ENCODE measurements at regions not wholly inside any gene's neighbourhood (a gene's known extent, or its start where the extent isn't known, plus 50 kb on each side); places are given as distances from the start of the nearest gene placed in this dataset.
A peak's percentile ranks its signal among the peaks of the same experiment; 100 is the strongest.

- no peak overlapping the region for H3K4me2 ChIP-seq (ENCODE audit: insufficient read depth, low read length)
- no peaks in the 10 kb centered on the region for H4K20me1 ChIP-seq (ENCODE audit: insufficient read depth, low read length)
- no peak overlapping the region for H3K27ac ChIP-seq (ENCODE audit: low read depth, low read length)
- no peaks in the 10 kb centered on the region for H3K27me3 ChIP-seq (ENCODE audit: insufficient read depth, low read length)
- peaks cover 8% of the 10 kb centered on the region for H3K4me1 ChIP-seq (ENCODE audit: insufficient read depth, low read length)
- H3K36me3 ChIP-seq (ENCODE audit: insufficient read depth, low read length), result no peaks in the 10 kb centered on the region
- DNase-seq (ENCODE audit: insufficient read length, low spot score, missing footprints), result no peak
- H2AFZ ChIP-seq (ENCODE audit: low read length), result no peak overlapping the region
- H3K79me2 ChIP-seq (ENCODE audit: insufficient read depth, low read length), result no peaks in the 10 kb centered on the region
- no peak overlapping the region for H3K4me3 ChIP-seq (ENCODE audit: insufficient read depth, low read length)
- TF ChIP-seq, protein P1, sequence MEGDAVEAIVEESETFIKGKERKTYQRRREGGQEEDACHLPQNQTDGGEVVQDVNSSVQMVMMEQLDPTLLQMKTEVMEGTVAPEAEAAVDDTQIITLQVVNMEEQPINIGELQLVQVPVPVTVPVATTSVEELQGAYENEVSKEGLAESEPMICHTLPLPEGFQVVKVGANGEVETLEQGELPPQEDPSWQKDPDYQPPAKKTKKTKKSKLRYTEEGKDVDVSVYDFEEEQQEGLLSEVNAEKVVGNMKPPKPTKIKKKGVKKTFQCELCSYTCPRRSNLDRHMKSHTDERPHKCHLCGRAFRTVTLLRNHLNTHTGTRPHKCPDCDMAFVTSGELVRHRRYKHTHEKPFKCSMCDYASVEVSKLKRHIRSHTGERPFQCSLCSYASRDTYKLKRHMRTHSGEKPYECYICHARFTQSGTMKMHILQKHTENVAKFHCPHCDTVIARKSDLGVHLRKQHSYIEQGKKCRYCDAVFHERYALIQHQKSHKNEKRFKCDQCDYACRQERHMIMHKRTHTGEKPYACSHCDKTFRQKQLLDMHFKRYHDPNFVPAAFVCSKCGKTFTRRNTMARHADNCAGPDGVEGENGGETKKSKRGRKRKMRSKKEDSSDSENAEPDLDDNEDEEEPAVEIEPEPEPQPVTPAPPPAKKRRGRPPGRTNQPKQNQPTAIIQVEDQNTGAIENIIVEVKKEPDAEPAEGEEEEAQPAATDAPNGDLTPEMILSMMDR (IDR thresholded peaks at IDR 0.05; ENCODE audit: extremely low read depth, low read depth, low read length), result no peak
- H3K9me3 ChIP-seq (ENCODE audit: low read depth, low read length), result no peaks in the 10 kb centered on the region
Observed at GRCh38 chr5:98999631-99000030, 70.8 kb upstream of the CHD1 start.

DNA sequence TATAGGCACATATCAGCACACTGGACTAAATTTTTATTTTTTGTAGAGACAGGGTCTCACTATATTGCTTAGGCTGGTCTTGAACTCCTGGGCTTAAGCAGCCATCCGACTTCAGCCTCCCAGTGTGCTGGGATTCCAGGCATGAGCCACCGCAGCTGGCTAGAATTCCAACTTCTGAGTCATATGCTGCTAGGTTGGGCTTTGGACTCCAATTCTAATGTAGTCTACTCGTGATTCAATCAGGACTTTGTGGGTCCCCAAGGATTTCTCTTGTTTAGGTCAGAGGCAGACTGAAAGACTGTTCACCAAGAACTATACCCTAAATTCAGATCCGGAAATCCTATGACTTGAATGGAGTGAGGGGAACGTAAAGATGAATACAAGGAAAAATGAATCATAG is 68.2 kb upstream of the CHD1 start:
- peak overlapping the region; percentile 53 for H3K4me2 ChIP-seq (ENCODE audit: insufficient read depth, low read length)
- peak; percentile 87 for DNase-seq (ENCODE audit: insufficient read length, low spot score, missing footprints)
- no peaks in the 10 kb centered on the region for H3K79me2 ChIP-seq (ENCODE audit: insufficient read depth, low read length)
- no peak overlapping the region for H3K4me3 ChIP-seq (ENCODE audit: insufficient read depth, low read length)
- no peaks in the 10 kb centered on the region for H3K9me3 ChIP-seq (ENCODE audit: low read depth, low read length)
- H2AFZ ChIP-seq (ENCODE audit: low read length), result peak overlapping the region; percentile 61
- no peaks in the 10 kb centered on the region for H4K20me1 ChIP-seq (ENCODE audit: insufficient read depth, low read length)
- TF ChIP-seq, protein P1 (IDR thresholded peaks at IDR 0.05; ENCODE audit: extremely low read depth, low read depth, low read length), result no peak
- no peaks in the 10 kb centered on the region for H3K36me3 ChIP-seq (ENCODE audit: insufficient read depth, low read length)
- H3K4me1 ChIP-seq (ENCODE audit: insufficient read depth, low read length), result peaks cover 8% of the 10 kb centered on the region
- H3K27ac ChIP-seq (ENCODE audit: low read depth, low read length), result peak overlapping the region; percentile 53
- H3K27me3 ChIP-seq (ENCODE audit: insufficient read depth, low read length), result no peaks in the 10 kb centered on the region

GRCh38 chr5:98994611-98995010 is 65.8 kb upstream of the CHD1 start:
- TF ChIP-seq, protein P1 (IDR thresholded peaks at IDR 0.05; ENCODE audit: extremely low read depth, low read depth, low read length), result no peak
- H3K36me3 ChIP-seq (ENCODE audit: insufficient read depth, low read length), result no peaks in the 10 kb centered on the region
- no peak overlapping the region for H3K4me2 ChIP-seq (ENCODE audit: insufficient read depth, low read length)
- H3K27me3 ChIP-seq (ENCODE audit: insufficient read depth, low read length), result no peaks in the 10 kb centered on the region
- H3K9me3 ChIP-seq (ENCODE audit: low read depth, low read length), result no peaks in the 10 kb centered on the region
- no peak for DNase-seq (ENCODE audit: insufficient read length, low spot score, missing footprints)
- peaks cover 8% of the 10 kb centered on the region for H3K4me1 ChIP-seq (ENCODE audit: insufficient read depth, low read length)
- no peak overlapping the region for H2AFZ ChIP-seq (ENCODE audit: low read length)
- H3K27ac ChIP-seq (ENCODE audit: low read depth, low read length), result no peak overlapping the region
- no peaks in the 10 kb centered on the region for H3K79me2 ChIP-seq (ENCODE audit: insufficient read depth, low read length)
- no peak overlapping the region for H3K4me3 ChIP-seq (ENCODE audit: insufficient read depth, low read length)
- H4K20me1 ChIP-seq (ENCODE audit: insufficient read depth, low read length), result no peaks in the 10 kb centered on the region

- TF ChIP-seq, protein P1 (IDR thresholded peaks at IDR 0.05; ENCODE audit: extremely low read depth, low read depth, low read length), result no peak
- no peaks in the 10 kb centered on the region for H3K9me3 ChIP-seq (ENCODE audit: low read depth, low read length)
Observed at GRCh38 chr5:98993512-98993911, 64.7 kb upstream of the CHD1 start.

More at GRCh38 chr5:98993512-98993911, 64.7 kb upstream of the CHD1 start:
- Histone ChIP-seq H3K4me3 (ENCODE audit: insufficient read depth, low read length) (no peak overlapping the region), H3K27me3 (ENCODE audit: insufficient read depth, low read length) (no peaks in the 10 kb centered on the region), H3K27ac (ENCODE audit: low read depth, low read length) (no peak overlapping the region), H3K79me2 (ENCODE audit: insufficient read depth, low read length) (no peaks in the 10 kb centered on the region), H4K20me1 (ENCODE audit: insufficient read depth, low read length) (no peaks in the 10 kb centered on the region), H3K36me3 (ENCODE audit: insufficient read depth, low read length) (no peaks in the 10 kb centered on the region), H3K4me1 (ENCODE audit: insufficient read depth, low read length) (peaks cover 8% of the 10 kb centered on the region), H3K4me2 (ENCODE audit: insufficient read depth, low read length) (no peak overlapping the region), H2AFZ (ENCODE audit: low read length) (no peak overlapping the region)
- no peak for DNase-seq (ENCODE audit: insufficient read length, low spot score, missing footprints)
